Endothelial cell of umbilical vein (primary cell): ENCODE measurements at regions not wholly inside any gene's neighbourhood (a gene's known extent, or its start where the extent isn't known, plus 50 kb on each side); places are given as distances from the start of the nearest gene placed in this dataset.

Experiments used
- BruUV-seq: library from RNA; stranded (reverse); fragments of 400-500 nt; replicated peaks from 2 replicates; lab custom pipeline; 2021; lab: Mats Ljungman, UMichigan
- CTCF ChIA-PET: fragments of 300-600, 350-600 bp; sonication (Branson Sonifier 250); formaldehyde crosslinking; loops from one replicate; lab custom pipeline; 2021; ENCODE audit warnings: antibody characterized with exemption, inconsistent platforms; lab: Charles Lee
- POLR2A ChIA-PET: fragments of 300-600, 350-600 bp; sonication (Branson Sonifier 250); formaldehyde crosslinking; loops from one replicate; lab custom pipeline; 2021; ENCODE audit warnings: antibody characterized with exemption, inconsistent platforms; lab: Charles Lee
- DNase-seq: peaks from one replicate; pipeline ENCODE4 v3.0.0-alpha.2; 2011; ENCODE audit warnings: low read depth, low spot score
- FAIRE-seq: peaks from 2 replicates; lab custom pipeline; 2011; peaks lifted over from hg19 to GRCh38; lab: Jason Lieb, UNC
- H2AFZ ChIP-seq: 2 replicates; pipeline ENCODE4 v1.6.0; 2012; ENCODE audit warnings: low read depth, low read length, control low read depth, inconsistent platforms
- H3K27ac ChIP-seq: 2 replicates; pipeline ENCODE4 v1.5.1; 2011; ENCODE audit warnings: low read depth, mild to moderate bottlenecking, control low read depth, low read length, moderate library complexity; ENCODE audit not compliant: insufficient read depth
- H3K27me3 ChIP-seq, 2 experiments: 2 replicates each; pipeline versions ENCODE4 v1.6.0 to v1.6.1; 2011; ENCODE audit warnings: low read length in 2 of 2, mixed read lengths in 1 of 2; ENCODE audit not compliant: control insufficient read depth in 2 of 2, insufficient read depth in 2 of 2
- H3K36me3 ChIP-seq, 2 experiments: 2 replicates in 1 of 2; 3 replicates in 1 of 2; pipeline ENCODE4 v1.5.1; 2011; ENCODE audit warnings: low read length in 2 of 2, mild to moderate bottlenecking in 1 of 2, moderate library complexity in 1 of 2; ENCODE audit not compliant: control insufficient read depth in 2 of 2, insufficient read depth in 2 of 2; ENCODE audit errors: extremely low read depth in 1 of 2
- H3K4me1 ChIP-seq: 3 replicates; pipeline ENCODE4 v1.5.1; 2011; ENCODE audit warnings: mild to moderate bottlenecking, low read length; ENCODE audit not compliant: control insufficient read depth, insufficient read depth; ENCODE audit errors: extremely low read depth
- H3K4me2 ChIP-seq: 2 replicates; pipeline ENCODE4 v1.6.1; 2011; ENCODE audit warnings: low read length, control low read depth, mixed read lengths; ENCODE audit not compliant: insufficient read depth
- H3K4me3 ChIP-seq, 3 experiments: fragments of 200-600 bp in 1 of 3; sonication (generic), shearing (Covaris generic) in 1 of 3; replicated peaks in 1 of 3; 2 replicates each; pipeline ENCODE4 v1.5.1; 2011 to 2016; ENCODE audit warnings: control low read depth in 3 of 3, low read length in 3 of 3, mild to moderate bottlenecking in 2 of 3, inconsistent platforms in 1 of 3, low read depth in 1 of 3, moderate library complexity in 1 of 3; ENCODE audit not compliant: insufficient read depth in 1 of 3
- H3K79me2 ChIP-seq: 2 replicates; pipeline ENCODE4 v1.6.0; 2012; ENCODE audit warnings: low read length, inconsistent platforms; ENCODE audit not compliant: control insufficient read depth, insufficient read depth
- H3K9ac ChIP-seq: replicated peaks from 2 replicates; pipeline ENCODE3; 2011; ENCODE audit warnings: low read length, control low read depth; ENCODE audit not compliant: insufficient read depth; ENCODE audit errors: extremely low read depth
- H3K9me1 ChIP-seq: replicated peaks from 3 replicates; pipeline ENCODE4 v1.6.0; 2011; ENCODE audit warnings: mild to moderate bottlenecking, low read length; ENCODE audit not compliant: control insufficient read depth, insufficient read depth; ENCODE audit errors: extremely low read depth
- H3K9me3 ChIP-seq: replicated peaks from 2 replicates; pipeline ENCODE4 v1.5.1; 2012; ENCODE audit warnings: low read length, inconsistent platforms; ENCODE audit not compliant: control insufficient read depth, insufficient read depth
- H4K20me1 ChIP-seq: replicated peaks from 2 replicates; pipeline ENCODE3; 2011; ENCODE audit warnings: mild to moderate bottlenecking, low read length; ENCODE audit not compliant: control insufficient read depth, insufficient read depth; ENCODE audit errors: extremely low read depth
- EZH2 ChIP-seq: IDR thresholded peaks from 2 replicates; pipeline ENCODE4 v1.6.1; 2012; ENCODE audit warnings: borderline replicate concordance, low read depth, mild to moderate bottlenecking, moderate library complexity, low read length, inconsistent platforms; ENCODE audit not compliant: severe bottlenecking
- FOS ChIP-seq: IDR thresholded peaks from 2 replicates; pipeline ENCODE4 v1.6.1; 2011; ENCODE audit warnings: mild to moderate bottlenecking, low read length, moderate library complexity, borderline replicate concordance; ENCODE audit not compliant: insufficient read depth
- JUN ChIP-seq: IDR thresholded peaks from 2 replicates; pipeline ENCODE4 v1.6.1; 2011; ENCODE audit warnings: borderline replicate concordance, low read depth; ENCODE audit not compliant: insufficient read length, insufficient read depth
- POLR2A ChIP-seq: IDR thresholded peaks from 2 replicates; pipeline ENCODE4 v1.6.1; 2012; ENCODE audit warnings: low read depth, mild to moderate bottlenecking, control low read depth, low read length
- POLR2AphosphoS5 ChIP-seq: IDR thresholded peaks from 2 replicates; pipeline ENCODE4 v1.6.1; 2012; ENCODE audit warnings: low read depth, mild to moderate bottlenecking, control low read depth, low read length, moderate library complexity; ENCODE audit not compliant: insufficient read depth
- dilution Hi-C: fragments of 300-500 bp; cut with MboI; formaldehyde crosslinking; loops from one replicate; pipeline ENCODE4 v1.15.0; 2019; ENCODE audit warnings: low sequenced_read_pairs; ENCODE audit not compliant: extremely low pct_ligation_motif_present
- intact Hi-C: fragments of 100-400 bp; cut with micrococcal nuclease; formaldehyde crosslinking; loops from one replicate; pipeline ENCODE4 v1.10.0; 2022
- TF ChIP-seq, protein P1 (sequence below), 2 donors: IDR thresholded peaks; 1 replicate in 1 of 2; 2 replicates in 1 of 2; pipeline ENCODE4 v1.5.1; 2011; ENCODE audit warnings: low read length in 2 of 2, mild to moderate bottlenecking in 2 of 2, moderate library complexity in 2 of 2, control low read depth in 1 of 2, inconsistent platforms in 1 of 2, low read depth in 1 of 2; ENCODE audit not compliant: insufficient read depth in 1 of 2; ENCODE audit errors: extremely low read depth in 1 of 2
- TF ChIP-seq, protein P2 (sequence below): IDR thresholded peaks from 2 replicates; pipeline ENCODE4 v1.6.1; 2011; ENCODE audit not compliant: insufficient read depth, insufficient read length

DNA sequence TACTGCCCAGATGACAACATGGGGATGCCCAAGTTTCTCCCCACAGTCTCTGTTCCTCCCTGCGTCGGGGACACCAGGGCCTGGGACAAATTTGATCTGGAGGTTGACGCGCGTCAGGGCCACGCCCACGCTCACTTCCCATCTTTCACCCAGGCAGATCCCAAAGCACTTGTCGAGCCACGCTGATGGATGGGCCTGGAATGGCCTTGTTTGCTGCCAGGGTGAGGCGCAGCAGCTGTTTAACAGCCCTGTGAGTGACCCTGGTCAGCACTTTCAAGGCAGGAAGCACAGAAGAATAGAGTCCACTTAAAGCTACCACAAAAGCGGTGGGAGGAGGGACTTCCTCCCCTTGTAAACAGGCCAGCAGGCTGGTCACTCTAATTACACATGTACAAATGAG lies 324.7 kb upstream of the JARID2 start:
- intact Hi-C loops (no loop called here), dilution Hi-C loops (no loop called here)
- H3K4me2 ChIP-seq: no peak overlapping the region
- H3K79me2 ChIP-seq: no peaks in the 10 kb centered on the region
- no peaks in the 10 kb centered on the region for H3K36me3 ChIP-seq
- H4K20me1 ChIP-seq: no peaks in the 10 kb centered on the region
- FAIRE-seq (no peak), DNase-seq (no peak)
- no peak overlapping the region for H3K9ac ChIP-seq
- CTCF ChIA-PET: no interaction called here
- no peak overlapping the region for H3K4me3 ChIP-seq
- no peak overlapping the region for H2AFZ ChIP-seq
- BruUV-seq: no TSS peak
- no peak overlapping the region for H3K27ac ChIP-seq
- POLR2A ChIA-PET: no interaction called here
- TF ChIP-seq, protein P1, sequence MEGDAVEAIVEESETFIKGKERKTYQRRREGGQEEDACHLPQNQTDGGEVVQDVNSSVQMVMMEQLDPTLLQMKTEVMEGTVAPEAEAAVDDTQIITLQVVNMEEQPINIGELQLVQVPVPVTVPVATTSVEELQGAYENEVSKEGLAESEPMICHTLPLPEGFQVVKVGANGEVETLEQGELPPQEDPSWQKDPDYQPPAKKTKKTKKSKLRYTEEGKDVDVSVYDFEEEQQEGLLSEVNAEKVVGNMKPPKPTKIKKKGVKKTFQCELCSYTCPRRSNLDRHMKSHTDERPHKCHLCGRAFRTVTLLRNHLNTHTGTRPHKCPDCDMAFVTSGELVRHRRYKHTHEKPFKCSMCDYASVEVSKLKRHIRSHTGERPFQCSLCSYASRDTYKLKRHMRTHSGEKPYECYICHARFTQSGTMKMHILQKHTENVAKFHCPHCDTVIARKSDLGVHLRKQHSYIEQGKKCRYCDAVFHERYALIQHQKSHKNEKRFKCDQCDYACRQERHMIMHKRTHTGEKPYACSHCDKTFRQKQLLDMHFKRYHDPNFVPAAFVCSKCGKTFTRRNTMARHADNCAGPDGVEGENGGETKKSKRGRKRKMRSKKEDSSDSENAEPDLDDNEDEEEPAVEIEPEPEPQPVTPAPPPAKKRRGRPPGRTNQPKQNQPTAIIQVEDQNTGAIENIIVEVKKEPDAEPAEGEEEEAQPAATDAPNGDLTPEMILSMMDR (IDR thresholded peaks at IDR 0.05; ENCODE audit: extremely low read depth in 1 of 2, insufficient read depth in 1 of 2, low read depth in 1 of 2, low read length in 2 of 2): no peak
- no peak for TF ChIP-seq POLR2AphosphoS5
- TF ChIP-seq POLR2A: no peak
- no peak for TF ChIP-seq JUN
- no peak for TF ChIP-seq FOS
- no peaks in the 10 kb centered on the region for H3K4me1 ChIP-seq
- H3K9me3 ChIP-seq: no peaks in the 10 kb centered on the region
- no peaks in the 10 kb centered on the region for H3K27me3 ChIP-seq
- H3K9me1 ChIP-seq: no peaks in the 10 kb centered on the region

DNA sequence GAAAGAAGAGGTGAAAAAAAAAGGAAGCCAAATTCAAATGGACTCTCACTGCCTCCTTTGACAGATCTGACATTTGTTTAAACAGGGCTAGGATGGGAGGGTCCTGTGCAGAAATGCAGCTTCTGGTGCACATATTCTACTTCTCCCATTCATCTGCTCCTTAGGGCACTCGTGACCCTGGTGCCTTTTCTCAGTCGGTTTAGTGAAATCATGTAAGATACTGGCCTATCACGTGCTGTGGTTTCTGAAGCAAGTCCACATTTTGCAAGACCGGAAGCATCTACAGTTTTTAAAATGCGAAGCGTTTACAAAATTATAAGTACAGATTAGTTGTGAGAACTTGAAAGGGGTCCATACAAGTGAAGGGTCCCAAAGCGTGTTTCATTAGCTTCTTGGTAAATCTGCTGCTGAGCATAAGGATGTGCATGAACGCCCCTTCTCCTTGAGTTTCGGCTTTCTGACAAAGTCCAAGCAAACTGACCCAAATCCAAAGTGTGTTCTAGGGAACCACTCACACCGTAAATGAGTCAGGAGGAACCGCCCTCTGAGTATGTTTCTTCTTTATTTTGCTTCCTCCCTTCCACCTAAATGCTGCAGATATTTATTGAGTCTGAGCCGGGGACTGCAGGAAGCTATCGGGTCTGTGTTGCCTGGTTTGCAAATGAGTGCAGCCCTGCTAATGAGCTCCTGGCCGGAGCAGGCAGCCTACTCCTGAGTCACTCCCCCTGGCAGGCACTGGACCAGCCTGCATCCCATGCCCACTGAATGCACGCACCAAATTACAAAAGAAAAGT lies 323.8 kb upstream of the JARID2 start:
- Histone ChIP-seq H3K9ac (no peak overlapping the region), H3K9me1 (no peaks in the 10 kb centered on the region), H3K27ac (no peak overlapping the region), H3K4me1 (no peaks in the 10 kb centered on the region), H3K79me2 (no peaks in the 10 kb centered on the region), H4K20me1 (no peaks in the 10 kb centered on the region), H2AFZ (no peak overlapping the region), H3K9me3 (no peaks in the 10 kb centered on the region), H3K36me3 (no peaks in the 10 kb centered on the region), H3K27me3 (no peaks in the 10 kb centered on the region), H3K4me2 (no peak overlapping the region), H3K4me3 (no peak overlapping the region)
- intact Hi-C loops: no loop called here
- ChIA-PET CTCF (no interaction called here), POLR2A (no interaction called here)
- no TSS peak for BruUV-seq
- TF ChIP-seq EZH2 (no peak), FOS (no peak)
- TF ChIP-seq, protein P2, sequence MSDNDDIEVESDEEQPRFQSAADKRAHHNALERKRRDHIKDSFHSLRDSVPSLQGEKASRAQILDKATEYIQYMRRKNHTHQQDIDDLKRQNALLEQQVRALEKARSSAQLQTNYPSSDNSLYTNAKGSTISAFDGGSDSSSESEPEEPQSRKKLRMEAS: no peak
- TF ChIP-seq, protein P1 (IDR thresholded peaks at IDR 0.05; ENCODE audit: extremely low read depth in 1 of 2, insufficient read depth in 1 of 2, low read depth in 1 of 2, low read length in 2 of 2): no peak
- FAIRE-seq (no peak), DNase-seq (no peak)
- dilution Hi-C loops: no loop called here
